ENCODE measurements at regions not wholly inside any gene's neighbourhood (a gene's known extent, or its start where the extent isn't known, plus 50 kb on each side); places are given as distances from the start of the nearest gene placed in this dataset.

GRCh38 chr3:165459111-165459510, 262.9 kb upstream of the SLITRK3 start:
- H3K27ac ChIP-seq, result no peak overlapping the region
- TF ChIP-seq ZFX (IDR thresholded peaks at IDR 0.05; ENCODE audit: borderline replicate concordance), result no peak
- TF ChIP-seq, protein P1, sequence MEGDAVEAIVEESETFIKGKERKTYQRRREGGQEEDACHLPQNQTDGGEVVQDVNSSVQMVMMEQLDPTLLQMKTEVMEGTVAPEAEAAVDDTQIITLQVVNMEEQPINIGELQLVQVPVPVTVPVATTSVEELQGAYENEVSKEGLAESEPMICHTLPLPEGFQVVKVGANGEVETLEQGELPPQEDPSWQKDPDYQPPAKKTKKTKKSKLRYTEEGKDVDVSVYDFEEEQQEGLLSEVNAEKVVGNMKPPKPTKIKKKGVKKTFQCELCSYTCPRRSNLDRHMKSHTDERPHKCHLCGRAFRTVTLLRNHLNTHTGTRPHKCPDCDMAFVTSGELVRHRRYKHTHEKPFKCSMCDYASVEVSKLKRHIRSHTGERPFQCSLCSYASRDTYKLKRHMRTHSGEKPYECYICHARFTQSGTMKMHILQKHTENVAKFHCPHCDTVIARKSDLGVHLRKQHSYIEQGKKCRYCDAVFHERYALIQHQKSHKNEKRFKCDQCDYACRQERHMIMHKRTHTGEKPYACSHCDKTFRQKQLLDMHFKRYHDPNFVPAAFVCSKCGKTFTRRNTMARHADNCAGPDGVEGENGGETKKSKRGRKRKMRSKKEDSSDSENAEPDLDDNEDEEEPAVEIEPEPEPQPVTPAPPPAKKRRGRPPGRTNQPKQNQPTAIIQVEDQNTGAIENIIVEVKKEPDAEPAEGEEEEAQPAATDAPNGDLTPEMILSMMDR (IDR thresholded peaks at IDR 0.05), result no peak

DNA sequence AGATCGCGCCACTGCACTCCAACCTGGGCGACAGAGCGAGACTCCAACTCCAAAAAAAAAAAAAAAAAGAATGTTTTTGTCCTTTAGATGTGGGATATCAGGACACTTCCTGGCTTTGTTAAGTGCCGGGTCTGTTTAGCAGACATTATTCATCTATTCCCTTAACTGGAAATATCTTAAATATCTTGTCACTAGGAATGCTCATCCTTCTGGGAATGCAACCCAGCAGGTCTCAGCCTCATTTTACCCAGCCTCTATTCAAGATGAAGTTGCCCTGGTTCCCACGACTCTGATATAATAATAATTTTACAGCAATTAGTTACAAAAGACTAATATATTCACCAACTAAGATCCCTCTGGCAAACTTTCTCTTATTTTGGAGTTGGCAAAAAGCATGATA, 260.9 kb upstream of the SLITRK3 start:
- H3K27ac ChIP-seq, result no peak overlapping the region
- TF ChIP-seq, protein P1 (IDR thresholded peaks at IDR 0.05), result no peak
- no peak for TF ChIP-seq ZFX (IDR thresholded peaks at IDR 0.05; ENCODE audit: borderline replicate concordance)

DNA sequence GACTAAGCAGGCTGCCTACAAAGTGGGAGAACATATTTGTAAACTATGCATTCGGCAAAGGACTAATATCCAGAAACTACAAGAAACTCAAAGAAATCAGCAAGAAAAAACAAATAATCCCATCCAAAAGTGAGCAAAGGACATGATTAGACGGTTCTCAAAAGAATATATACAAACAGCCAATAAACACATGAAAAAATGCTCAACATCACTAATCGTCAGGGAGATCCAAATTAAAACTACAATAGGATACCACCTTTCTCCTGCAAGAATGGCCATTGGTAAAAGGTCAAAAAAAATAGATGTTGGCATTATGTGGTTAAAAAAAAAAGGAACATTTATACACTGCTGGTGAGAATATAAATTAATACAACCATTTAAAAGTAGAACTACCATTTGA, 259.6 kb upstream of the SLITRK3 start:
- TF ChIP-seq, protein P1 (IDR thresholded peaks at IDR 0.05), result no peak
- no peak for TF ChIP-seq ZFX (IDR thresholded peaks at IDR 0.05; ENCODE audit: borderline replicate concordance)
- no peak overlapping the region for H3K27ac ChIP-seq

DNA sequence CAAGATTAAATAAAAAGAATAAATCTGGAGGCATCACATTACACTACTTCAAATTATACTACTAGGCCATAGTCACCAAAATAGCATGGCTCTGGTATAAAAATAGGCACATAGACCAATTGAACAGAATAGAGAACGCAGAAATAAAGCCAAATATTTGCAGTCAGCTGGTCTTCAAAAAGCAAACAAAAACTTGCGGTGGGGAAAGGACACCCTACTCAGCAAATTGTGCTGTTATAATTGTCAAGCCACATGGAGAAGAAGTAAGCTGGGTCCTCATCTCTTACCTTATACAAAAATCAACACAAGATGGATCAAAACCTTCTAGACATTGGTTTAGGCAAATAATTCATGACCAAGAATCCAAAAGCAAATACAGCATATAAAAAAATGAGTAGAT, 259.2 kb upstream of the SLITRK3 start:
- TF ChIP-seq, protein P1 (IDR thresholded peaks at IDR 0.05), result no peak
- no peak for TF ChIP-seq ZFX (IDR thresholded peaks at IDR 0.05; ENCODE audit: borderline replicate concordance)
- H3K27ac ChIP-seq, result no peak overlapping the region

GRCh38 chr3:165451371-165452070, 255.3 kb upstream of the SLITRK3 start:
- no peak overlapping the region for H3K27ac ChIP-seq
- no peak for TF ChIP-seq ZFX (IDR thresholded peaks at IDR 0.05; ENCODE audit: borderline replicate concordance)
- TF ChIP-seq, protein P1 (IDR thresholded peaks at IDR 0.05), result no peak

DNA sequence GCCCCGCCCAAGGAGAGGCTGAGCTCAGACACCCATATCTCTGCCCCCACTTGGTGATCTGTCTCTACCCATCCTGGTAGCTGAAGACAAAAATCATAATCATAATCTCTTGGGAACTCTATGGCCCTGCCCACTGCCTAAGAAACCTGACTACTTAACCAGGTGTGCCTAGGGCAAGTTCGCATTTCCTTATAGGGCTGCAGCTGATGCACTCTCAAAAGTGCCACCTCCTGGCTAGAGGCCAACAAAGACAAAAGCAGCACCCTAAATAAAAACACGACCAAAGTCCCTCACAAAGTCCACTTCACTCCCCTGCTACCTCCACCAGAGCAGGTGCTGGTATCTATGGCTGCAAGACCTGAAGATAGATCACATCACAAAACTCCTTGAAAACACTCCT, 250.4 kb upstream of the SLITRK3 start:
- no peak for TF ChIP-seq ZFX (IDR thresholded peaks at IDR 0.05; ENCODE audit: borderline replicate concordance)
- TF ChIP-seq, protein P1 (IDR thresholded peaks at IDR 0.05), result no peak
- H3K27ac ChIP-seq, result no peak overlapping the region

DNA sequence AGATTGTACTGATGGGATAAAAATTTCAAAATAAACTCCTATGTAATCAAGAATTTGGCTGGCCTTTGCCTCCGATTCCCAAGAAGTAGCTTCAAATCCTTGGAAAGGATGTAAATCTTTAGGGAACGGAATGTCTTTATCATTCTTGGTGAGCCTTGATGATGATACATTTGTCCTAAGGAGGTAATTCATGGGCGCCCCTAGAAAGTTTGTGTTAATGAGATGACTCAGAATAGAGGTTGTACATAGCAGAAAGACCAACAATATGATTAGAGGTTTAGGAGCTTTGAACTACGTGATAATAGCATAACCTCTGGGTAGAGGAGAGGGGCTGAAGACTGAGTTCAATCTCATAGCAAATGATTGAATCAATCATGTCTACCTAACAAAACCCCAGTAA, 248.6 kb upstream of the SLITRK3 start:
- TF ChIP-seq, protein P1 (IDR thresholded peaks at IDR 0.05), result no peak
- no peak for TF ChIP-seq ZFX (IDR thresholded peaks at IDR 0.05; ENCODE audit: borderline replicate concordance)
- H3K27ac ChIP-seq, result no peak overlapping the region

Data from 22Rv1 (cell line).